Ascending aorta (tissue), 2 donors: ENCODE measurements at regions not wholly inside any gene's neighbourhood (a gene's known extent, or its start where the extent isn't known, plus 50 kb on each side); places are given as distances from the start of the nearest gene placed in this dataset.
"Not testable (repeated sequence)": the region's sequence is repeated elsewhere in the genome, so short reads cannot be mapped to it uniquely, and the experiment has no call there.

Source experiments
- DNase-seq, 2 donors: peaks; one replicate each; pipeline ENCODE4 v3.0.0-alpha.2; 2019; ENCODE audit warnings: low spot score in 2 of 2
- H3K27ac ChIP-seq, 2 donors: fragments of 200-600 bp; sonication (generic); one replicate each; pipeline ENCODE4 v1.5.1; 2016 to 2017; ENCODE audit warnings: mild to moderate bottlenecking in 1 of 2
- H3K27me3 ChIP-seq: fragments of 200-600 bp; sonication (generic); one replicate; pipeline ENCODE4 v1.5.1; 2017
- H3K36me3 ChIP-seq, 2 donors: fragments of 200-600 bp; sonication (generic); one replicate each; pipeline ENCODE4 v1.5.1; 2016
- H3K4me1 ChIP-seq, 2 donors: fragments of 200-600 bp; sonication (generic); one replicate each; pipeline ENCODE4 v1.5.1; 2016 to 2017; ENCODE audit warnings: mild to moderate bottlenecking in 1 of 2
- H3K4me3 ChIP-seq, 2 donors: fragments of 200-600 bp; sonication (generic); one replicate each; pipeline ENCODE4 v1.5.1; 2016 to 2017; ENCODE audit warnings: mild to moderate bottlenecking in 1 of 2
- H3K9me3 ChIP-seq, 2 donors: fragments of 200-600 bp; sonication (generic); one replicate each; pipeline ENCODE4 v1.5.1; 2016
- intact Hi-C: fragments of 100-400 bp; cut with DNase I; formaldehyde crosslinking; loops from one replicate; pipeline ENCODE4 v1.15.1; 2023
- TF ChIP-seq, protein P1 (sequence below), 3 experiments: fragments of 200-600 bp in 2 of 3; fragments of 450-650 bp in 1 of 3; sonication (generic) in 2 of 3; IDR thresholded peaks; one replicate each; pipeline ENCODE4 v1.5.1; 2016 to 2019; ENCODE audit warnings: antibody characterized with exemption in 3 of 3, mild to moderate bottlenecking in 1 of 3, moderate library complexity in 1 of 3

DNA sequence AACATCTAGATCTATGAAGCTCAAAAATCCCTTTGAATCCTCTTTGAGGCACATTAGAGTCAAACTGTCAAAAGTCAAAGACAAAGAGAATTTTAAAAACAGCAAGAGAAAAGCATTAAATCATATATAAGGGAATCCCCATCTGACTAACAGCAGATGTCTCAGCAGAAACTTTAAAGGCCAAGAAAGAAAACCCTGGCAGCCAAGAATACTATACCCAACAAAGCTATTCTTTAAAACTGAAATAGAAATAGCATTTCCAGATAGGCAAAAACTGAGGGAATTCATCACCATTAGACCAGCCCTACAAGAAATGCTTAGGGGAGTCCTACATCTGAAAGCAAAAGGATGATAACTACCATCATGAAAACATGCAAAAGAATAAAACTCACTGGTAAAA, 211.2 kb upstream of the PDZRN3 start:
- intact Hi-C loops = no loop called here
- H3K4me3 ChIP-seq = no peak overlapping the region
- H3K4me1 ChIP-seq = no peaks in the 10 kb centered on the region
- no peaks in the 10 kb centered on the region for H3K27me3 ChIP-seq
- peaks cover 0 to 26% of the 10 kb centered on the region in 2 donors for H3K9me3 ChIP-seq
- H3K36me3 ChIP-seq = no peaks in the 10 kb centered on the region
- TF ChIP-seq, protein P1, sequence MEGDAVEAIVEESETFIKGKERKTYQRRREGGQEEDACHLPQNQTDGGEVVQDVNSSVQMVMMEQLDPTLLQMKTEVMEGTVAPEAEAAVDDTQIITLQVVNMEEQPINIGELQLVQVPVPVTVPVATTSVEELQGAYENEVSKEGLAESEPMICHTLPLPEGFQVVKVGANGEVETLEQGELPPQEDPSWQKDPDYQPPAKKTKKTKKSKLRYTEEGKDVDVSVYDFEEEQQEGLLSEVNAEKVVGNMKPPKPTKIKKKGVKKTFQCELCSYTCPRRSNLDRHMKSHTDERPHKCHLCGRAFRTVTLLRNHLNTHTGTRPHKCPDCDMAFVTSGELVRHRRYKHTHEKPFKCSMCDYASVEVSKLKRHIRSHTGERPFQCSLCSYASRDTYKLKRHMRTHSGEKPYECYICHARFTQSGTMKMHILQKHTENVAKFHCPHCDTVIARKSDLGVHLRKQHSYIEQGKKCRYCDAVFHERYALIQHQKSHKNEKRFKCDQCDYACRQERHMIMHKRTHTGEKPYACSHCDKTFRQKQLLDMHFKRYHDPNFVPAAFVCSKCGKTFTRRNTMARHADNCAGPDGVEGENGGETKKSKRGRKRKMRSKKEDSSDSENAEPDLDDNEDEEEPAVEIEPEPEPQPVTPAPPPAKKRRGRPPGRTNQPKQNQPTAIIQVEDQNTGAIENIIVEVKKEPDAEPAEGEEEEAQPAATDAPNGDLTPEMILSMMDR (IDR thresholded peaks at IDR 0.05) = no peak
- no peak overlapping the region for H3K27ac ChIP-seq
- DNase-seq = no peak

DNA sequence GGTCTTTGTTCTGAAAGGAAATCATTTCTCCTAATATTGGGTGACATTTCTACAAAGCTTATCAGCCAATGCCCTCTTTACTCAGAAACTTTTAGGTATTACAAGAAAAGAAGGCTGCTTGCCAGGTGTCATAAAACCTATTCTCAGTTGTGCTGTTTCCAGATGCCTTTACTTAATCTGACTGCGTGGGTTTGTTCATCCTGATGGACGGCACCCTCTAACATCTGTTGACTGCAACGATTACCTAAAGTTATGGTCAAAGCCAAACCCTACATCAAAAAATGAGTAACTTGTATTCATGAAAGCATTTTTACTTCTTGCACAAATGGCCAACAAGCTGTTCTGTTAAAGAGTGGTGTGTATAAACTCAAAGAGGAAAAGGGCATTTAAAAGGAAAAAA, 207.7 kb upstream of the PDZRN3 start:
- no peak overlapping the region for H3K27ac ChIP-seq
- peaks cover 0 to 21% of the 10 kb centered on the region in 2 donors for H3K9me3 ChIP-seq
- DNase-seq = no peak
- intact Hi-C loops = no loop called here
- peaks cover 5 to 19% of the 10 kb centered on the region in 2 donors for H3K4me1 ChIP-seq
- TF ChIP-seq, protein P1 (IDR thresholded peaks at IDR 0.05) = no peak
- no peak overlapping the region for H3K4me3 ChIP-seq
- no peaks in the 10 kb centered on the region for H3K27me3 ChIP-seq
- H3K36me3 ChIP-seq = no peaks in the 10 kb centered on the region

DNA sequence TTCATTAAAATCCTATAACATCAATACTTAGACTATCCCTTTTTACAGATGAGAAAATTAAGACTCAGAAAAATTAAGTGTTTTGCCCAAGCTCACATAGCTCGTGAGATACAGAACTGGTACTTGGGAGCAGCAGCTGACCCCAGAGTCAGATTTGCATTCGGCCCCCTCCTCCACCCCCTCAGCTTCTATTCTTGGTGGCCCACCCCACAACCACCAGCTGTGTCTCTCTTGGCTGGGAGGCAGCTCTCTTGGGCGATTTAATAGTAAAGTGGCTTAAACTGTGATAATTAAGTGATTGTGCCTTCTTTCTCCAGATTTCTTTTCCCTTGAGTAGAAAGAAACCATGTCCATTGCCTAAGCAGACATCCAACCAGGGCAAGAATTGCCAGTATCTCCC, 203.6 kb upstream of the PDZRN3 start:
- Histone ChIP-seq H3K27ac (peak overlapping the region; percentile 87 to 90), H3K36me3 (no peaks in the 10 kb centered on the region), H3K27me3 (no peaks in the 10 kb centered on the region), H3K4me3 (no peak overlapping the region), H3K4me1 (peaks cover 5 to 32% of the 10 kb centered on the region in 2 donors), H3K9me3 (no peaks in the 10 kb centered on the region)
- TF ChIP-seq, protein P1 (IDR thresholded peaks at IDR 0.05) = no peak
- no peak for DNase-seq
- intact Hi-C loops = loop anchor here (5.0 kb wide), 2 partner anchors 206 to 316 kb away; partner anchors contain the start of gene PDZRN3

DNA sequence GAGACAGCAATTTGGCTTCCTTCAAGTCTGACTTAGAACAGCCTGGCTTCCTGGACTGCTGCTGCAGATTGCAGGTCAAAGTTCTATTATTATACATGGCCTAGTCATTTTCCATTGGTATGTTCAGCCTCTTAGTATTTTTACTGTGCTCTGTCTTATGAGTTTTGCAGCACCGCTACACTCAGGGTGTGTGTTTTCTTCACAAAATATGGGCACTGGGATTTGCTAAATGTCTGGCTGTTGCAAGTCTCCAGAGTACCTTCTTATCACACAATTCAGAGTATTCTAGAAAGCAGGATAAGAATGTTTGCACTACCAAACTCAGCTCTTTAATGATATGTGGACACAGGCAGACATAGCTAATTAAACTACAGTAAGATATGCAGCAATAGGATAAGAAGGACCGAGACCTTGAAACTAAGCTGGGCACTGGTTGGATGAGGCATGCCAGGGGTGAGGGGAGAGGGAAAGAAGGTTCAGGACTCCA, 203.0 kb upstream of the PDZRN3 start:
- peak in 1 of 2 donors; percentile 73 for DNase-seq
- peak overlapping the region; percentile 87 to 90 for H3K27ac ChIP-seq
- H3K36me3 ChIP-seq = no peaks in the 10 kb centered on the region
- no peaks in the 10 kb centered on the region for H3K9me3 ChIP-seq
- H3K27me3 ChIP-seq = no peaks in the 10 kb centered on the region
- intact Hi-C loops = loop anchor here (1.0 to 5.0 kb wide), 3 partner anchors 22 to 315 kb away; partner anchors contain the start of gene PDZRN3
- TF ChIP-seq, protein P1 (IDR thresholded peaks at IDR 0.05) = no peak
- H3K4me3 ChIP-seq = no peak overlapping the region
- peaks cover 5 to 32% of the 10 kb centered on the region in 2 donors for H3K4me1 ChIP-seq

DNA sequence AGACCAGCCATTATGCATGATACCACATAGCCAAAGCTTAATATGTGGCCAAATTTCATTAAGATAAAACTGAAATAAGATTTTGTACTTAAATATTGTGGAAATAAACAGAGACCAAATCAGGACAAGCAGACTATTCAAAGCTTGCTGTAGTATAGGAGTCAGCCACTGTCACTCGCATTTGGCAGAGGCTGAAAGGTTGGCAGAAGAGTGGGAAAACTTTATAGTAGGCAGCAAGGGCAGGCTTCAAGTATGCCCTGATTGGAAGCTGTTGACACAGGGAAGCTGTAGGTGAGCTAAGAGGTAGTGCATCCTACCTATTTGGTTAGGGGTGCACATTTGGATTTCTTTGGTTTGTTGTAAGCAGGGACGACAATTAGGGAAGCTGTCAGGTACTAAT, 202.5 kb upstream of the PDZRN3 start:
- intact Hi-C loops = loop anchor here (1.0 to 5.0 kb wide), 3 partner anchors 22 to 315 kb away; partner anchors contain the start of gene PDZRN3
- Histone ChIP-seq H3K27me3 (no peaks in the 10 kb centered on the region), H3K36me3 (no peaks in the 10 kb centered on the region), H3K4me3 (no peak overlapping the region), H3K9me3 (no peaks in the 10 kb centered on the region), H3K4me1 (peaks cover 5 to 32% of the 10 kb centered on the region in 2 donors), H3K27ac (peak overlapping the region; percentile 87 to 90)
- TF ChIP-seq, protein P1 (IDR thresholded peaks at IDR 0.05) = no peak
- DNase-seq = no peak

DNA sequence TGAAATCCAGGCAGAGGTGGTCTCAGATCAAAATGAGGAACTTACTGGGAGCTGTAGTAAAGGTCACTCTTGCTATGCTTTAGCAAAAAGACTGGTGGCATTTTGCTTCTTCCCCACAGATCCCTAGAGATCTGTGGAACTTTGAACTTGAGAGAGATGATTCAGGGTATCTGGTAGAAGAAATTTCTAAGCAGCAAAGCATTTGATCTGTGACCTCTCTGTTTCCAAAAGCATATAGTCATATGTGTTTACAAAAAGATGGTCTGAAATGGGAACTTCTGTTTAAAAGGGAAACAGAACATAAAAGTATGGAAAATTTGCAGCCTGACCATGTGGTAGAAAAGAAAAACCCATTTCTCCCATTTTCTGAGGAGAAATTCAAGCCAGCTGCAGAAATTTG, 196.2 kb upstream of the PDZRN3 start:
- H3K4me3 ChIP-seq, intact Hi-C loops, H3K4me1 ChIP-seq, H3K27me3 ChIP-seq, H3K27ac ChIP-seq, DNase-seq, H3K9me3 ChIP-seq, H3K36me3 ChIP-seq: not testable (repeated sequence)
